ENCODE measurements at regions not wholly inside any gene's neighbourhood (a gene's known extent, or its start where the extent isn't known, plus 50 kb on each side); places are given as distances from the start of the nearest gene placed in this dataset.

DNA sequence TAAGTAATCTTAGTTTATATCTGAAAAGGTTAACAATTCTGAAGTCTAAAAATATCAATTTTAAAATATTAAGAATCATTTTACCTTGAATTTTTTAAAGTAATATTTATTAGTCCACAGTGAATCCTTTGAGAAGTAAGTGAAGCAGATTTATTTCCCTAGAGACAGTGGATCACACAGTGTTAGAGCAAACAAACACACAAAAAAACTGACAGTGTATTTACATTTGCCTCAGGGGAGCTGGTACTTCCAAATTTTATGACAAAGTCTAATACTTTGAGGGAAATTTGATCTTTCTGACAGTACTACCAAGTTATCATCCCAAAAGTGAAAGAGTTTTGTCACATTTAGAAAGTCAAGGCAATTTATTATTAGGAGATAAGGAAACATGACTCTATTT is 1750.6 kb upstream of the CDH9 start:
- TF ChIP-seq, protein P1, sequence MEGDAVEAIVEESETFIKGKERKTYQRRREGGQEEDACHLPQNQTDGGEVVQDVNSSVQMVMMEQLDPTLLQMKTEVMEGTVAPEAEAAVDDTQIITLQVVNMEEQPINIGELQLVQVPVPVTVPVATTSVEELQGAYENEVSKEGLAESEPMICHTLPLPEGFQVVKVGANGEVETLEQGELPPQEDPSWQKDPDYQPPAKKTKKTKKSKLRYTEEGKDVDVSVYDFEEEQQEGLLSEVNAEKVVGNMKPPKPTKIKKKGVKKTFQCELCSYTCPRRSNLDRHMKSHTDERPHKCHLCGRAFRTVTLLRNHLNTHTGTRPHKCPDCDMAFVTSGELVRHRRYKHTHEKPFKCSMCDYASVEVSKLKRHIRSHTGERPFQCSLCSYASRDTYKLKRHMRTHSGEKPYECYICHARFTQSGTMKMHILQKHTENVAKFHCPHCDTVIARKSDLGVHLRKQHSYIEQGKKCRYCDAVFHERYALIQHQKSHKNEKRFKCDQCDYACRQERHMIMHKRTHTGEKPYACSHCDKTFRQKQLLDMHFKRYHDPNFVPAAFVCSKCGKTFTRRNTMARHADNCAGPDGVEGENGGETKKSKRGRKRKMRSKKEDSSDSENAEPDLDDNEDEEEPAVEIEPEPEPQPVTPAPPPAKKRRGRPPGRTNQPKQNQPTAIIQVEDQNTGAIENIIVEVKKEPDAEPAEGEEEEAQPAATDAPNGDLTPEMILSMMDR (IDR thresholded peaks at IDR 0.05; ENCODE audit: low read depth, low read length, poor library complexity, severe bottlenecking) = no peak
- TF ChIP-seq EZH2phosphoT487 (IDR thresholded peaks at IDR 0.05; ENCODE audit: borderline replicate concordance, low read length) = no peak
